Neural cell (in vitro differentiated cells): ENCODE measurements at regions not wholly inside any gene's neighbourhood (a gene's known extent, or its start where the extent isn't known, plus 50 kb on each side); places are given as distances from the start of the nearest gene placed in this dataset.

Experiments
- H2AFZ ChIP-seq: fragments of 200-600, 300-800 bp; sonication (generic), shearing (Covaris generic); 2 replicates; pipeline ENCODE4 v1.6.0; 2014; ENCODE audit warnings: low read depth, mild to moderate bottlenecking, antibody characterized with exemption, low read length, moderate library complexity
- H3F3A ChIP-seq: fragments of 200-600 bp; shearing (Covaris generic); 2 replicates; pipeline ENCODE4 v1.6.1; 2016; ENCODE audit warnings: mild to moderate bottlenecking, moderate library complexity, mixed read lengths, antibody characterized with exemption, low read length; ENCODE audit not compliant: insufficient read depth, poor library complexity, severe bottlenecking
- H3K27ac ChIP-seq: fragments of 200-600, 300-800 bp; sonication (generic), shearing (Covaris generic); 2 replicates; pipeline ENCODE4 v1.5.1; 2014; ENCODE audit warnings: mild to moderate bottlenecking, low read length, moderate library complexity
- H3K27me3 ChIP-seq: fragments of 300-800, 200-600 bp; sonication (generic), shearing (Covaris generic); 2 replicates; pipeline ENCODE4 v1.6.0; 2014; ENCODE audit warnings: mild to moderate bottlenecking, low read depth, low read length, moderate library complexity; ENCODE audit not compliant: insufficient read depth
- H3K36me3 ChIP-seq: fragments of 300-800, 200-600 bp; sonication (generic), shearing (Covaris generic); 2 replicates; pipeline ENCODE4 v1.5.1; 2014; ENCODE audit warnings: mild to moderate bottlenecking, antibody characterized with exemption, low read length, moderate library complexity; ENCODE audit not compliant: insufficient read depth
- H3K4me2 ChIP-seq: fragments of 300-800, 200-600 bp; sonication (generic), shearing (Covaris generic); 2 replicates; pipeline ENCODE4 v1.6.0; 2014; ENCODE audit warnings: mild to moderate bottlenecking, low read length
- H3K4me3 ChIP-seq: fragments of 300-800, 200-600 bp; sonication (generic), shearing (Covaris generic); 2 replicates; pipeline ENCODE4 v1.5.1; 2014; ENCODE audit warnings: mild to moderate bottlenecking, low read length, moderate library complexity
- H3K79me2 ChIP-seq: fragments of 200-600 bp; shearing (Covaris generic); replicated peaks from 2 replicates; pipeline ENCODE4 v1.6.0; 2014; ENCODE audit warnings: mild to moderate bottlenecking, low read length, moderate library complexity; ENCODE audit not compliant: insufficient read depth
- H3K9ac ChIP-seq: fragments of 300-800, 200-600 bp; sonication (generic), shearing (Covaris generic); 2 replicates; pipeline ENCODE4 v1.6.1; 2016; ENCODE audit warnings: mild to moderate bottlenecking, low read length, mixed read lengths
- H3K9me2 ChIP-seq: fragments of 200-600 bp; shearing (Covaris generic); 2 replicates; pipeline ENCODE4 v1.6.1; 2016; ENCODE audit warnings: mild to moderate bottlenecking, low read length, mixed read lengths; ENCODE audit not compliant: insufficient read depth
- H3K9me3 ChIP-seq: fragments of 200-600, 300-800 bp; sonication (generic), shearing (Covaris generic); 2 replicates; pipeline ENCODE4 v1.6.1; 2016; ENCODE audit warnings: mild to moderate bottlenecking, mixed run types, low read length, moderate library complexity, mixed read lengths
- H4K20me1 ChIP-seq: fragments of 200-600 bp; shearing (Covaris generic); 2 replicates; pipeline ENCODE4 v1.6.1; 2016; ENCODE audit warnings: mild to moderate bottlenecking, mixed run types; ENCODE audit not compliant: insufficient read depth
- EP300 ChIP-seq: fragments of 450-650 bp; conservative IDR thresholded peaks from 2 replicates; pipeline ENCODE4 v1.6.1; 2014; ENCODE audit warnings: antibody characterized with exemption, mild to moderate bottlenecking, moderate library complexity; ENCODE audit not compliant: poor library complexity, severe bottlenecking
- EZH2 ChIP-seq: fragments of 200-600, 300-800 bp; shearing (Covaris generic), sonication (generic); IDR thresholded peaks from 2 replicates; pipeline ENCODE4 v1.6.1; 2014; ENCODE audit warnings: antibody characterized with exemption, low read length, borderline replicate concordance, mild to moderate bottlenecking; ENCODE audit not compliant: insufficient read depth, poor library complexity, severe bottlenecking
- MXI1 ChIP-seq: fragments of 450-650 bp; conservative IDR thresholded peaks from 2 replicates; pipeline ENCODE4 v1.6.1; 2014; ENCODE audit warnings: antibody characterized with exemption, mild to moderate bottlenecking; ENCODE audit not compliant: poor library complexity, severe bottlenecking
- POLR2AphosphoS5 ChIP-seq: IDR thresholded peaks from 2 replicates; pipeline ENCODE4 v1.6.1; 2012
- RAD21 ChIP-seq: fragments of 450-650 bp; conservative IDR thresholded peaks from 2 replicates; pipeline ENCODE4 v1.6.1; 2014; ENCODE audit warnings: antibody characterized with exemption, mild to moderate bottlenecking, moderate library complexity
- SMC3 ChIP-seq: fragments of 450-650 bp; conservative IDR thresholded peaks from 2 replicates; pipeline ENCODE4 v1.6.1; 2014; ENCODE audit warnings: antibody characterized with exemption, mild to moderate bottlenecking, moderate library complexity; ENCODE audit not compliant: poor library complexity
- TAF1 ChIP-seq: IDR thresholded peaks from 2 replicates; pipeline ENCODE4 v1.6.1; 2012; ENCODE audit warnings: low read depth
- TF ChIP-seq, protein P1 (sequence below): IDR thresholded peaks from 2 replicates; pipeline ENCODE4 v1.6.1; 2012; ENCODE audit warnings: borderline replicate concordance
- TF ChIP-seq, protein P2 (sequence below): fragments of 450-650 bp; IDR thresholded peaks from 2 replicates; pipeline ENCODE4 v1.5.1; 2014; ENCODE audit warnings: antibody characterized with exemption, mild to moderate bottlenecking, moderate library complexity; ENCODE audit not compliant: poor library complexity, severe bottlenecking

DNA sequence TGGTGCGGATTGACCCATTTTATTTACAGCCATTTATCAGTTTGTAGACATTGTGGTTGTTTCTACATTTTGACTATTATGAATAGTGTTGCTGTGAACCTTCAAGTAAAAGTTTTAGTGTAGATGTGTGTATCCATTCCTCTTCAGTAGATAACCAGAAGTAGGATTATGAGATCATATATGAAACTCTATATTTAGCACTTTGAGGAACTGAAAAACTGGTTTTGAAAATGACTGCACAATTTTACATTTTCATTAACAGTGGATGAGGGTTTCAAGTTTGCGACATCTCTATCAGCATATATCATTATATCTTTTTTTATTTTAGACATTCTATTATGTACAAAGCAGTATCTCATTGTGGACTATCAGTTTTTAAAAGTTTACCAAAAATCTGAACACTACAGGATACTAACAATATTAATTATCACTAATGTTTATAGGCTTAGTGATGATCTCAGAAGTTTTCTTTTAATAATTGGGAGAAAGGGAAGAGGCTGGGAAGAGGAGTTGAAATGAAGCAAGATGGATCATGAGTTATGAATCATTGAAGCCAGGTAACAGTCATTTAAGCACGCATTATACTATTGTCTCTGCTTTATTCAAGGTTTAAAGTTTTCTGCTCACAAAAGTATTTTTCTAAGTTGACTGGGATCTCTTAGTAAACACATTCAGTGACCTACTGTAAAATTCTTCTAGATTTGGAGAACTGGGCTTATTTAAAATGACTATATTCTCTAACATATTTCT, 329.0 kb upstream of the LRATD1 start:
- Histone ChIP-seq H3K79me2 (no peaks in the 10 kb centered on the region), H3K9me3 (no peaks in the 10 kb centered on the region), H2AFZ (no peak overlapping the region), H3F3A (no peaks in the 10 kb centered on the region), H4K20me1 (no peaks in the 10 kb centered on the region), H3K27ac (no peak overlapping the region), H3K36me3 (no peaks in the 10 kb centered on the region), H3K4me3 (no peak overlapping the region), H3K9me2 (no peaks in the 10 kb centered on the region), H3K4me2 (no peak overlapping the region), H3K9ac (no peak overlapping the region), H3K27me3 (no peaks in the 10 kb centered on the region)
- TF ChIP-seq, protein P1, sequence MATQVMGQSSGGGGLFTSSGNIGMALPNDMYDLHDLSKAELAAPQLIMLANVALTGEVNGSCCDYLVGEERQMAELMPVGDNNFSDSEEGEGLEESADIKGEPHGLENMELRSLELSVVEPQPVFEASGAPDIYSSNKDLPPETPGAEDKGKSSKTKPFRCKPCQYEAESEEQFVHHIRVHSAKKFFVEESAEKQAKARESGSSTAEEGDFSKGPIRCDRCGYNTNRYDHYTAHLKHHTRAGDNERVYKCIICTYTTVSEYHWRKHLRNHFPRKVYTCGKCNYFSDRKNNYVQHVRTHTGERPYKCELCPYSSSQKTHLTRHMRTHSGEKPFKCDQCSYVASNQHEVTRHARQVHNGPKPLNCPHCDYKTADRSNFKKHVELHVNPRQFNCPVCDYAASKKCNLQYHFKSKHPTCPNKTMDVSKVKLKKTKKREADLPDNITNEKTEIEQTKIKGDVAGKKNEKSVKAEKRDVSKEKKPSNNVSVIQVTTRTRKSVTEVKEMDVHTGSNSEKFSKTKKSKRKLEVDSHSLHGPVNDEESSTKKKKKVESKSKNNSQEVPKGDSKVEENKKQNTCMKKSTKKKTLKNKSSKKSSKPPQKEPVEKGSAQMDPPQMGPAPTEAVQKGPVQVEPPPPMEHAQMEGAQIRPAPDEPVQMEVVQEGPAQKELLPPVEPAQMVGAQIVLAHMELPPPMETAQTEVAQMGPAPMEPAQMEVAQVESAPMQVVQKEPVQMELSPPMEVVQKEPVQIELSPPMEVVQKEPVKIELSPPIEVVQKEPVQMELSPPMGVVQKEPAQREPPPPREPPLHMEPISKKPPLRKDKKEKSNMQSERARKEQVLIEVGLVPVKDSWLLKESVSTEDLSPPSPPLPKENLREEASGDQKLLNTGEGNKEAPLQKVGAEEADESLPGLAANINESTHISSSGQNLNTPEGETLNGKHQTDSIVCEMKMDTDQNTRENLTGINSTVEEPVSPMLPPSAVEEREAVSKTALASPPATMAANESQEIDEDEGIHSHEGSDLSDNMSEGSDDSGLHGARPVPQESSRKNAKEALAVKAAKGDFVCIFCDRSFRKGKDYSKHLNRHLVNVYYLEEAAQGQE, result no peak
- TF ChIP-seq EP300 (no peak), EZH2 (no peak), MXI1 (no peak), SMC3 (no peak), POLR2AphosphoS5 (no peak), RAD21 (no peak), TAF1 (no peak)
- TF ChIP-seq, protein P2, sequence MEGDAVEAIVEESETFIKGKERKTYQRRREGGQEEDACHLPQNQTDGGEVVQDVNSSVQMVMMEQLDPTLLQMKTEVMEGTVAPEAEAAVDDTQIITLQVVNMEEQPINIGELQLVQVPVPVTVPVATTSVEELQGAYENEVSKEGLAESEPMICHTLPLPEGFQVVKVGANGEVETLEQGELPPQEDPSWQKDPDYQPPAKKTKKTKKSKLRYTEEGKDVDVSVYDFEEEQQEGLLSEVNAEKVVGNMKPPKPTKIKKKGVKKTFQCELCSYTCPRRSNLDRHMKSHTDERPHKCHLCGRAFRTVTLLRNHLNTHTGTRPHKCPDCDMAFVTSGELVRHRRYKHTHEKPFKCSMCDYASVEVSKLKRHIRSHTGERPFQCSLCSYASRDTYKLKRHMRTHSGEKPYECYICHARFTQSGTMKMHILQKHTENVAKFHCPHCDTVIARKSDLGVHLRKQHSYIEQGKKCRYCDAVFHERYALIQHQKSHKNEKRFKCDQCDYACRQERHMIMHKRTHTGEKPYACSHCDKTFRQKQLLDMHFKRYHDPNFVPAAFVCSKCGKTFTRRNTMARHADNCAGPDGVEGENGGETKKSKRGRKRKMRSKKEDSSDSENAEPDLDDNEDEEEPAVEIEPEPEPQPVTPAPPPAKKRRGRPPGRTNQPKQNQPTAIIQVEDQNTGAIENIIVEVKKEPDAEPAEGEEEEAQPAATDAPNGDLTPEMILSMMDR, result no peak

DNA sequence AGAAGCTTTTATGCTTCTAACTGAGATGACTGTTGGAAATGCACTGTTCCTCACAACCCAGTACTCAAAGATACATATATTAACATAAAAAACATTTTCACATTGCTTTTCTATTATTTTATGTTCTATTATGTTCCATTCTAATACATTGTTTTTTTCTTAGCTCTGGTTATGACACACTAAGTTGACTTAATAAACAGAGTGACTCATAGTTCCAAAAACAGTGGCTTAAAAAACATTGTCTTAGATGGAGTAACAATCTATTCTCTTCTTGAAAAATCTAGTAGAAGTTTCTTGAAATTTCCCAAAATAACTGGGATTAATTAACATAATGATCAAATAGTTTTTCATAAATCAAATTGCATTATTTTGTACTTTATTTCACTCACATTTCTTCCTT, 328.2 kb upstream of the LRATD1 start:
- no peak overlapping the region for H3K9ac ChIP-seq
- H4K20me1 ChIP-seq, result no peaks in the 10 kb centered on the region
- no peaks in the 10 kb centered on the region for H3K9me2 ChIP-seq
- H3K9me3 ChIP-seq, result no peaks in the 10 kb centered on the region
- no peaks in the 10 kb centered on the region for H3K79me2 ChIP-seq
- H3F3A ChIP-seq, result no peaks in the 10 kb centered on the region
- no peak overlapping the region for H3K4me3 ChIP-seq
- no peaks in the 10 kb centered on the region for H3K27me3 ChIP-seq
- no peaks in the 10 kb centered on the region for H3K36me3 ChIP-seq
- no peak overlapping the region for H3K27ac ChIP-seq
- TF ChIP-seq EZH2, result no peak
- TF ChIP-seq, protein P2, result no peak
- no peak for TF ChIP-seq EP300
- no peak for TF ChIP-seq RAD21
- TF ChIP-seq, protein P1, result no peak
- no peak for TF ChIP-seq MXI1
- no peak for TF ChIP-seq POLR2AphosphoS5
- TF ChIP-seq TAF1, result no peak
- no peak for TF ChIP-seq SMC3
- no peak overlapping the region for H2AFZ ChIP-seq
- H3K4me2 ChIP-seq, result no peak overlapping the region
